Activated CD8-positive, alpha-beta T cell treated with anti-CD3 and anti-CD28 coated beads for 36 hours (primary cell): ENCODE measurements at regions not wholly inside any gene's neighbourhood (a gene's known extent, or its start where the extent isn't known, plus 50 kb on each side); places are given as distances from the start of the nearest gene placed in this dataset.

Source experiments
- ATAC-seq: fragments of 200-7000 bp; cut with Tn5 transposase; one replicate; pipeline ENCODE4 v1.10.0; 2021; ENCODE audit warnings: mild to moderate bottlenecking, moderate library complexity
- CTCF ChIA-PET: fragments of 350-600 bp; sonication (Branson Sonifier 250); formaldehyde crosslinking; loops from one replicate; lab custom pipeline; 2021; ENCODE audit warnings: antibody characterized with exemption; lab: Charles Lee
- POLR2A ChIA-PET: fragments of 350-600 bp; sonication (Branson Sonifier 250); formaldehyde crosslinking; loops from one replicate; lab custom pipeline; 2021; ENCODE audit warnings: antibody characterized with exemption; lab: Charles Lee
- DNase-seq: peaks from one replicate; pipeline ENCODE4 v3.0.0-alpha.2; 2020
- H3K27ac Mint-ChIP-seq: one replicate; pipeline ENCODE4 v1.8.0; 2021; ENCODE audit warnings: mild to moderate bottlenecking, mixed read lengths
- H3K27me3 Mint-ChIP-seq: one replicate; pipeline ENCODE4 v1.8.0; 2021; ENCODE audit warnings: mixed read lengths
- H3K36me3 Mint-ChIP-seq: one replicate; pipeline ENCODE4 v1.8.0; 2021; ENCODE audit warnings: low read depth, mixed read lengths
- H3K4me1 Mint-ChIP-seq: one replicate; pipeline ENCODE4 v1.8.0; 2021; ENCODE audit warnings: low read depth, mixed read lengths
- H3K4me3 Mint-ChIP-seq: one replicate; pipeline ENCODE4 v1.8.0; 2021; ENCODE audit warnings: mild to moderate bottlenecking, moderate library complexity, mixed read lengths
- H3K9me3 Mint-ChIP-seq: one replicate; pipeline ENCODE4 v1.8.0; 2021; ENCODE audit warnings: mixed read lengths
- CTCF ChIP-seq: fragments of 200-600 bp; IDR thresholded peaks from one replicate; pipeline ENCODE4 v1.8.0; 2022; ENCODE audit warnings: antibody characterized with exemption, mild to moderate bottlenecking
- intact Hi-C: fragments of 100-400 bp; cut with micrococcal nuclease; formaldehyde crosslinking; loops from one replicate; pipeline ENCODE4 v1.10.0; 2022

DNA sequence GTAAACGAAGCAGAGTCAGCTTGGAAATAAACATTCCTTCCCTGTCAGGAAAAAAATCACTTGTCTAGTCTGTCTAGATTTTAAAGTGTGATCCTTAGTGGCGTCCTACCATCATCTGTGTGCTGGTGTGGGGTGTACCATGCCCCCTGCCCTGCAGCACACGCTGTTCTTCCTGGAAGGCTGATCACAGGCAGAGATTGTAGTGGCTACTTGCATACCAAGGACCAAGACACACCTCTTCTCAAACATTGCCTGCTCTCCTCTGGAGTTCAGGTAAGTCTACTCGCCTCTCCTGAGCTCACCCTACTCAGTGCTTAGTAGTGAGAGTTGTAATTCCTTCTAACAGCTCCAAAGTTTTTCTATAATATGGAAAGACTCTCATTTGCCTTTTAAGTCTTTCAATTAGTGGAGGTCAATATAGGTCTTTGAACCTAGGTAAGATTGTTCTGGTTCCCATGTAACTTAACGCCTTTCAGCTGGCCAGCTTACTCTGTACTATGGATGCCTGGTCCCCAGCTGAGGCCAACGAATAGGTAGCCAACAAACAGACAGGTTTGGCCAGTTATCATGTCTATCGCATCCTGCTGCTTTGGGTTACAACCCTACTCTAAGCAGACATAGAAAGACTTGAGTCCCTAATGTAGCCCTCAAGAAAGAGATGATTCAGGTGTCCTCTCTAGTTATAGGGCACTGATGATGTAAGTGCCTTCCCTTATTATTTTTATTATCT is 55.4 kb downstream of the XCL1 start:
- ATAC-seq, result no peak
- Mint-ChIP-seq H3K36me3 (no peaks in the 10 kb centered on the region), H3K27me3 (peaks cover 2% of the 10 kb centered on the region), H3K4me1 (peaks cover 6% of the 10 kb centered on the region), H3K4me3 (no peak overlapping the region), H3K27ac (no peak overlapping the region), H3K9me3 (no peaks in the 10 kb centered on the region)
- ChIA-PET CTCF (interaction anchor here (0.9 kb wide), 1 partner anchor 290 kb away, joined by 4 read pairs; no protein-coding TSS in a partner anchor), POLR2A (no interaction called here)
- no peak for DNase-seq
- no peak for TF ChIP-seq CTCF
- intact Hi-C loops, result no loop called here

- ChIA-PET POLR2A (no interaction called here), CTCF (no interaction called here)
- DNase-seq (no peak), ATAC-seq (no peak)
- H3K27me3 Mint-ChIP-seq, result no peaks in the 10 kb centered on the region
- no peak overlapping the region for H3K27ac Mint-ChIP-seq
- no peak overlapping the region for H3K4me3 Mint-ChIP-seq
- H3K4me1 Mint-ChIP-seq, result no peaks in the 10 kb centered on the region
- TF ChIP-seq CTCF, result no peak
- H3K9me3 Mint-ChIP-seq, result no peaks in the 10 kb centered on the region
- no peaks in the 10 kb centered on the region for H3K36me3 Mint-ChIP-seq
- intact Hi-C loops, result no loop called here
Observed at GRCh38 chr1:168634951-168635532, 58.6 kb downstream of the XCL1 start.

GRCh38 chr1:168636200-168636599 is 59.8 kb downstream of the XCL1 start:
- no peak for TF ChIP-seq CTCF

DNA sequence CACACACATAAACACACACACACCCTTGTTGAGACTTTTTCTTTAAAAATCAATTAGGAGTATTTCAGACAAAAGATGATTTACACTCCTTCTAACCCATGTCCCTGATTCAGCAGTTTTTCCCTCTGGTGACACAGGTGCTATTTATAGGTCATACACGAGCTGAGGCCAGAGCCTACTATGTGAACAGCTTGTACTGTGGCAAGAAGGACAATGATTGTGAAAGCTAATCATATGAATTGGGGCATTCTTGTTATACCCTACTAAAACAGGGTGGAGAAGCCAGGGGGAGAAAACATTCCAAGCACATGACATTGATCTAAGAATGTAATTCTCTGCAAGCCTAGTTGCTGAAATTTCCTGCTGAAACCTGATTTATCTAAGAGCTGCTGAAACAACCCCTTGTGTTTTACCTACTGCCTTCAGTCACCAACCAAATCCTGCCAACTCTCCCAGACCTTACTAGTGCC is 60.3 kb downstream of the XCL1 start:
- Mint-ChIP-seq H3K9me3 (no peaks in the 10 kb centered on the region), H3K4me3 (no peak overlapping the region), H3K27me3 (no peaks in the 10 kb centered on the region), H3K36me3 (no peaks in the 10 kb centered on the region), H3K27ac (no peak overlapping the region), H3K4me1 (no peaks in the 10 kb centered on the region)
- ATAC-seq (no peak), DNase-seq (no peak)
- intact Hi-C loops, result no loop called here
- TF ChIP-seq CTCF, result no peak
- ChIA-PET POLR2A (no interaction called here), CTCF (interaction anchor here (0.7 to 1.8 kb wide), 6 partner anchors 18 to 701 kb away, joined by 3 to 7 read pairs (median 3); no protein-coding TSS in a partner anchor)

More at GRCh38 chr1:168636200-168636599, 59.8 kb downstream of the XCL1 start:
- no peak overlapping the region for H3K27ac Mint-ChIP-seq
- H3K9me3 Mint-ChIP-seq, result no peaks in the 10 kb centered on the region
- intact Hi-C loops, result no loop called here
- ChIA-PET POLR2A (no interaction called here), CTCF (interaction anchor here (0.7 to 1.8 kb wide), 5 partner anchors 18 to 702 kb away, joined by 3 to 7 read pairs (median 3); no protein-coding TSS in a partner anchor)
- no peaks in the 10 kb centered on the region for H3K4me1 Mint-ChIP-seq
- no peak for DNase-seq
- H3K4me3 Mint-ChIP-seq, result no peak overlapping the region
- ATAC-seq, result no peak
- H3K36me3 Mint-ChIP-seq, result no peaks in the 10 kb centered on the region
- no peaks in the 10 kb centered on the region for H3K27me3 Mint-ChIP-seq
